GM21526 (cell line): ENCODE measurements at regions not wholly inside any gene's neighbourhood (a gene's known extent, or its start where the extent isn't known, plus 50 kb on each side); places are given as distances from the start of the nearest gene placed in this dataset.
A peak's percentile ranks its signal among the peaks of the same experiment; 100 is the strongest.
"Not testable (repeated sequence)": the region's sequence is repeated elsewhere in the genome, so short reads cannot be mapped to it uniquely, and the experiment has no call there.

Experiments used
- ATAC-seq: cut with Tn5 transposase; IDR thresholded peaks from one replicate; pipeline ENCODE4 v1.9.1; 2021; ENCODE audit warnings: moderate library complexity; ENCODE audit not compliant: unreplicated experiment, low FRiP score

DNA sequence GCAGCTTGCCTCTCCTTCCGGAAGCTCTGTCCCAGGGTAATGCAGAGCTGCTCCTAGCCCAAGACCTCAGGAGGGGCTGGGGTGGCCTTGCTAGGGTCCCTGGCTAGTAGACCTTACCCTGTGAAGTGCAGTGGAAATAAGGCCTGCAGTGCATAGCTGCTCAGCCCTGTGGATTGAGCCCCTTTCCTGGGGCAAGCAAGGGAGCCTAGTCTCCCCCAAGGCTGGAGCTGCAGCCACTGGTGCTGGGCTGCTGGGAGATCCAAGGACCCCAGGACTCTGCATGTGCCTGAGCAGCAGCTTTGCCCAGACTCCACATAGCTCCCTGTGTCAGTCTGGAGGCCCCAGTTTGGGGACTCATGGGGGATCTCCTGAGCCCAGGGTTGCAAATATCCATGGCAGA, 57.9 kb downstream of the FANCF start:
- ATAC-seq = no peak

DNA sequence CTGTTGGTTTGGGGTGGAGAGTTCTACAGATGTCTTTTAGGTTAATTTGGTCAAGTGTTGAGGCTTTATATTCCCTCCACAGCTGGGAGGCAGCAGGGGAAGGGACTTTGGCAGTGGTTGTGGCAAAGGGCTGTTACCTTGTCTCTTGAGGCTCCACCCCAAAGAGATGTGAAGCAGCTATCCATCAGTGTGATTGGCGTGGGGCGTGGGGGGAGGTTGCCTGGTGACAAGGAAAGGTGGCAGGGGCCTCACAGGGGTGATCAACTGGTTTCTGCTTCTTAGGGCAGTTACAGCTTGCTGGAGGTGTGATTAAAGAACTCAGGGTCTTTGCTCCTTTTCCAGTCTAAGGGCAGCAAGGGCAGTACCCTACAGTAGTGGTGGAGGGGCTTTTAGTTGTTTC, 59.3 kb downstream of the FANCF start:
- no peak for ATAC-seq

- no peak for ATAC-seq
These were observed 64.3 kb downstream of the FANCF start for GRCh38 chr11:22561283-22561682.

GRCh38 chr11:22559416-22559815, 66.2 kb downstream of the FANCF start:
- no peak for ATAC-seq

- no peak for ATAC-seq
These were observed 67.0 kb downstream of the FANCF start for GRCh38 chr11:22558664-22559063.

- ATAC-seq = no peak
These were observed 69.2 kb downstream of the FANCF start for GRCh38 chr11:22556381-22556780.

DNA sequence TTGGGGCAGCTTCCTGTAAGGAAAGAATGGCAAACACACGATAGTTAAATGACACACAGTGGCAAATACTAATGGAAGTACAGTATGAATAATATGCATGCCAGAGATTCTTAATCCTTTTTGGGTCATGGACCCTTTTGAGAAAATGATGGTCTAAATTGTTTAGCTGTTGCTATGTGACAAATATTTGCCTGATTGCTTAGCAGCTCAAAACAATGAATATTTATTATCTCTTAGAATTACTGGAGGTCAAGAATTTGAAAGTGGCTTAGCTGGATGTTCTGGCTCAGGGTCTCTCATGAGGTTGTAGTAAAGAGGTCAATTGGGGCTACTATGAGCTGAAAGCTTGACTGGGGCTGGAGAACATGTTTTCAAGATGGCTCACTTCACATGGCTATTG, 69.7 kb downstream of the FANCF start:
- no peak for ATAC-seq

DNA sequence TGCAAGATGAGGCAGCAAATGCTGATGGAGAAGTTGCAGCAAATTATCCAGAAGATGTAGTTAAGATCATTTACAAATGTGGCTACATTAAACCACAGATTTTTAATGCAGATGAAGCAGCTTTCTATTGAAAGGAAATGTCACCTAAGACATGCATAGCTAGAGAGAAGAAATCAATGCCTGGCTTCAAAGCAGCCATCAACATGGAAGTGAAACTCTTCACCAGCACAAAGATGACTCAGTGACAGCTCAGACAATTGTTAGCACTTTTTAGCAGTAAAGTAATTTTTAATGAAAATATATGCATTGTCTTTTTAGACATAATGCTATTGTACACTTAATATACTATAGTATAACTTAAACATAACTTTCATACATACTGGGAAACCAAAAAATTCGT, 71.4 kb downstream of the FANCF start:
- peak; percentile 97 for ATAC-seq

DNA sequence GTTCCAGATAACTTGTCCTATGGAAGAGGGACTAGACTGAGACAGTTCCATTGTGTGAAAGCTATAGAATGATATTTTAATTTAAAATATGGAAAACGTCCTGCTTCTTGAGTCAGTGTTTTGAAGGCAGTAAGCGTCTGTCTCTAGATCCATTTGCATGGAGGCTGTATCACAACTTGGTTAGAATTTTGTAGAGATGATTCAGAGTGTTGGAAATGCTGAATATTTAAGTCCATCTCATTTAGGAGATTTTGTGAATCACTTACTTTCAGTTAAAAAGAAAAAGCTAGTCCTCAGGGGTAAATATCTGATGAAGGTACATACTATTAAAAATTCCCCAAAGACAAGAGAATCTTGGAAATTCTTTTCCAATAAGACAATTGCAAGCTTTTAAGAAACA, 72.7 kb downstream of the FANCF start:
- no peak for ATAC-seq

- ATAC-seq = no peak
These were observed 78.9 kb downstream of the FANCF start for GRCh38 chr11:22546746-22547145.

DNA sequence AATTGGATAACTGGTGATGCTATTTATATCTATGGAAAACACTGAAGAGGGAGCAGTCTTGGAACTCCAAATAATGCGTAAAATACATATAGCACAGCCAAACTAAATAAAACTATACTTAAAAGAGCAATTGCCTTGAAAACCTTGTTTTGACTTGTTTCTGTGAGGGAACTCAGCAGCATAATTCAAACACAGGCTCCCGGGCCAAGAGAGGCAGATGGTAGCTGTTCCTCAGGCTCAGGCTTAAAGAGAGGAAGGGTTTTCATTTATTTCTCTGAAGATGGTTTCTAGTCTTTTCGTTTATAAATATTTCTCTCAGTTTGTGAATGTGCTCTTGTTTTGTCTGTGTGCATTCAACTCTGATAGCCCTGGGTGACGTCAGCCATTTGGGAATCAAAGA, 82.4 kb downstream of the FANCF start:
- no peak for ATAC-seq

DNA sequence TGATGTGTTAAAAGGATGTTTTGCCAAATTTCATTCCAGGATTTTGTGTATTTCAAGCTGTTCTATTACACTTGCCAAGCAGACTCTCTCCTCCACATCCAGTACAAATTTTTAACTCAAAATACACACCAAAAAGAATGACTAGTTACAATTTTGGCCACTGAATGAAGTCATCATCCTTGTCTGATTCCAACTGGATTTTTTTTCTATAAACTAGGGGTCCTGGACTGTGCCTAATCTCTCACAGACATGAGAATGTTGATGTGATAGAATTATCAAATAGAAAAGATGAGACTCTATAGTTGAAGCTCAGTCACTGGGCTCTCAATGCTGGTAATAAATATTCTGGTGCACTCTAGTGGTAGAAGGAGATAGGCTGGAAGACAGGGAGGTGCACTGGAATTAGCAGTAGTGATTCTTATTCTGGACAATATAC, 85.8 kb downstream of the FANCF start:
- ATAC-seq = peak; percentile 52

DNA sequence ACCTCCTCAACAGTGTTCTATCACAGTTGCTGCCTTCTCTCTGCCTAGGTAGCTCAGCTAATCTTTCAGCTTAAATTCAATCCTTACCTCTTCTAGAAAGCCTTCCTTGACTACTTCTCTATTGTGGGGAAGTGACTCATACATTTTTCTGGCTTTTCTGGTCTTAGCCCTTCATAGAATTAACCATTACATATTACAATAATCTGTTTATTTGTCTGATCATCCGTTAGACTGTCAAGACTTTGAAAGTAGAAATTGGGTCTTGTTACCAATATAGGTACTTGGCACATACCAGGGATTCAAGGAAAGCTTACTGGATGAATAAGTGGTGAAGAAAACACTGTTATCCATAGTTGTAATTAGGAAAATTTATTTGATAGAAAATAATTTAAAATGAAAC, 89.6 kb downstream of the FANCF start:
- ATAC-seq = no peak

GRCh38 chr11:22528612-22529429, 96.8 kb downstream of the FANCF start:
- not testable (repeated sequence) for ATAC-seq

- no peak for ATAC-seq
These were observed 103.4 kb downstream of the FANCF start for GRCh38 chr11:22522225-22522624.

DNA sequence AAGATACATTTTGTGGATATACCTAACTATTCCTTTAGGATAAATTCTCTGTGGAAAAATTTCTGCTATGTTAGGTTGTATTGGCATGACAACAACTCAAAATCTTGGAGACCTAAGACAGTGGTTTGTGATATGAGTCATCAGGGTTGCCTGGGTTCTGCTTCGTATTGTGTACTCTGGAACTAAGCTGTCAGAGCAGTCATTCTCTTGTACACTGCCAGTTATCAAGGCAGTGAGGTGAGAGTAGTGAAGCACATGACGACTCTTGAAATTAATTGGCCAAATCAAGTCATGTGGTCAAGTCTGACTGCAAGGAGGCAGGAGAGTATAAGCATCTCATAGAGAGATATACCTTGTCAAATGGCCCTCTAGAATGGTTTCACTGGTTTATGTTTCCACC, 104.4 kb downstream of the FANCF start:
- no peak for ATAC-seq

- ATAC-seq = no peak
These were observed 105.1 kb downstream of the FANCF start for GRCh38 chr11:22520521-22520920.

DNA sequence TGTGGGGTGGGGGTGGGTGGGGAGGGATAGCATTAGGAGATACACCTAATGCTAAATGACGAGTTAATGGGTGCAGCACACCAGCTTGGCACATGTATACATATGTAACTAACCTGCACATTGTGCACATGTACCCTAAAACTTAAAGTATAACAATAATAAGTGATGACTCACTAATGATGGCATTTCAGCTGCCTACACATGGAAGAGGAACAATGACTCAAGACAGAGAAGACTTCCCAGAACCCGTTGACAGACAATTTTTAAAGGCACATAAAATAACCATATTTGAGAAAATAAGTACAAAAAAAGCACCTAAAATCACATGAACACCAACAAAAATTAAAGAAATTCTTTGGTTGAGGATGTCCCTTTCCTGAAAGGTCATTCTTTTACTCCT, 107.3 kb downstream of the FANCF start:
- ATAC-seq = not testable (repeated sequence)

- no peak for ATAC-seq
These were observed 109.5 kb downstream of the FANCF start for GRCh38 chr11:22516111-22516510.

- no peak for ATAC-seq
These were observed 113.2 kb downstream of the FANCF start for GRCh38 chr11:22512457-22512856.

DNA sequence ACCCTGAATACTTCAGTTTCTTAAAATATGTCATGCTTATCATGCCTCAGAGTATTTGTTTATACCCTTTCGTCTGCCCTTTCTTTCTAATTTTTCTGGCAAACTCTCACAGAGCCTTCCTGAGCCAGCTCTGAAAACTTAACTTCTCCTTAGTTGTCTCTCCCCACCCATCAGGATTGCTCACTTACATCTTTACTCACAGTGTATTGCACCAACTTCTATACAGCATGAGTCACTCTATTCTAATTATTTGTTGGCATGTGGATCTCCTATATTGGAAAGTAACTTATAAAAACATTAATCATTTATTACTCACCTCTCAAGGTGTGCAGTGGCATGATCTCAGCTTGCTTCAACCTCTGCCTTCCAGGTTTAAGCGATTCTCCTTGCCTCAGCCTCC, 114.9 kb downstream of the FANCF start:
- no peak for ATAC-seq

DNA sequence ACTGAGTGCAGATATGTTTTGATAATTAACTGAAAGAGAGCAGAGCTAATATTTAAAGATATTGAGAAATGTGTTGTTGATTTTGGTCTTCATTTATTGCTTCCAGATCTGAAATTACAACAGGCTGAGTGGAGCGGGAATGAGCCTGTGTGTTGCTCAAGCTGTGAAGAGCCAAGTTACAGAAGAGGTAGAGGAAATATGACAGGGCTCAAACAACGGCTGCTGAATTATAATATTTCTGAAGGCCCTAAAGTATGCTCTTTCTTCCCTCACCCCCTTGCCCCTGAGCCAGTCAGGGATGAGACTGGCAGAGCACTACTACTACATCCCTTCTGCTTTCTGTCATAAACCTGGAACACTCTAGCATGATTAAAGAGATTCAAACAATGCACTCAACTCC, 115.6 kb downstream of the FANCF start:
- ATAC-seq = no peak

GRCh38 chr11:22508665-22509064, 117.0 kb downstream of the FANCF start:
- ATAC-seq = no peak
